SK-N-SH (cell line): ENCODE measurements at regions not wholly inside any gene's neighbourhood (a gene's known extent, or its start where the extent isn't known, plus 50 kb on each side); places are given as distances from the start of the nearest gene placed in this dataset.

Experiments used
- CTCF ChIA-PET: fragments of 300-600, 350-600 bp; formaldehyde crosslinking; extraction: SDS; loops from one replicate; lab custom pipeline; 2021; lab: Yijun Ruan, JAX
- POLR2A ChIA-PET: fragments of 350-600 bp; sonication (Branson Sonifier 250); formaldehyde crosslinking; extraction: SDS; loops from one replicate; lab custom pipeline; 2020; ENCODE audit warnings: antibody characterized with exemption, inconsistent platforms; lab: Yijun Ruan, JAX
- DNase-seq: peaks from one replicate; pipeline ENCODE4 v3.0.0; 2012
- H2AFZ ChIP-seq: fragments of 200-600 bp; sonication (generic); 2 replicates; pipeline ENCODE4 v1.8.1; 2016; ENCODE audit warnings: antibody characterized with exemption, mild to moderate bottlenecking, low read depth
- H3F3A ChIP-seq: fragments of 200-600 bp; sonication (generic); replicated peaks from 2 replicates; pipeline ENCODE3; 2016; ENCODE audit warnings: antibody characterized with exemption, mild to moderate bottlenecking; ENCODE audit not compliant: insufficient read depth
- H3K27ac ChIP-seq, 2 experiments: fragments of 200-500 bp in 1 of 2; fragments of 200-600 bp in 1 of 2; sonication (Bioruptor generic) in 1 of 2; sonication (generic), shearing (Covaris generic) in 1 of 2; 2 replicates each; pipeline versions ENCODE4 v1.5.1 to v1.6.1; 2014 to 2016; ENCODE audit warnings: low read depth in 2 of 2, inconsistent platforms in 1 of 2, low read length in 1 of 2, mild to moderate bottlenecking in 1 of 2, mixed read lengths in 1 of 2
- H3K27me3 ChIP-seq: fragments of 200-600 bp; sonication (generic), shearing (Covaris generic); 2 replicates; pipeline ENCODE4 v1.6.1; 2016; ENCODE audit warnings: mixed run types; ENCODE audit not compliant: insufficient read depth
- H3K36me3 ChIP-seq, 2 experiments: fragments of 200-500 bp in 1 of 2; fragments of 200-600 bp in 1 of 2; sonication (Bioruptor generic) in 1 of 2; sonication (generic) in 1 of 2; replicated peaks in 1 of 2; 2 replicates each; pipeline versions ENCODE3 to v1.5.1; 2014 to 2016; ENCODE audit warnings: low read length in 1 of 2, mild to moderate bottlenecking in 1 of 2; ENCODE audit not compliant: insufficient read depth in 2 of 2, control insufficient read depth in 1 of 2
- H3K4me1 ChIP-seq, 2 experiments: fragments of 200-500 bp in 1 of 2; fragments of 200-600 bp in 1 of 2; sonication (Bioruptor generic) in 1 of 2; sonication (generic), shearing (Covaris generic) in 1 of 2; 2 replicates each; pipeline versions ENCODE4 v1.5.1 to v1.6.1; 2014 to 2016; ENCODE audit warnings: low read depth in 1 of 2, low read length in 1 of 2, mixed run types in 1 of 2; ENCODE audit not compliant: insufficient read depth in 2 of 2, control insufficient read depth in 1 of 2
- H3K4me2 ChIP-seq: fragments of 200-600 bp; sonication (generic), shearing (Covaris generic); 2 replicates; pipeline ENCODE4 v1.6.1; 2017; ENCODE audit warnings: mixed run types
- H3K4me3 ChIP-seq, 2 experiments: fragments of 200-500 bp in 1 of 2; fragments of 200-600 bp in 1 of 2; sonication (Bioruptor generic) in 1 of 2; sonication (generic), shearing (Covaris generic) in 1 of 2; 2 replicates each; pipeline versions ENCODE4 v1.5.1 to v1.8.1; 2014 to 2016; ENCODE audit warnings: low read depth in 2 of 2, inconsistent platforms in 1 of 2, low read length in 1 of 2, mild to moderate bottlenecking in 1 of 2, mixed read lengths in 1 of 2, moderate library complexity in 1 of 2
- H3K79me2 ChIP-seq: fragments of 200-600 bp; sonication (generic); 2 replicates; pipeline ENCODE4 v1.8.1; 2017; ENCODE audit warnings: mild to moderate bottlenecking; ENCODE audit not compliant: insufficient read depth
- H3K9ac ChIP-seq: fragments of 200-600 bp; sonication (generic); 2 replicates; pipeline ENCODE4 v1.6.1; 2017; ENCODE audit warnings: mixed run types
- H3K9me2 ChIP-seq: fragments of 200-600 bp; sonication (generic); 2 replicates; pipeline ENCODE4 v1.6.1; 2017; ENCODE audit warnings: mixed run types
- H3K9me3 ChIP-seq: fragments of 200-600 bp; sonication (generic); 2 replicates; pipeline ENCODE4 v1.6.1; 2017; ENCODE audit warnings: mixed run types, mild to moderate bottlenecking, moderate library complexity
- H4K20me1 ChIP-seq: fragments of 200-600 bp; sonication (generic); 2 replicates; pipeline ENCODE4 v1.6.1; 2017; ENCODE audit warnings: mild to moderate bottlenecking, mixed run types; ENCODE audit not compliant: insufficient read depth
- CHD2 ChIP-seq: fragments of 150-350 bp; IDR thresholded peaks from 2 replicates; pipeline ENCODE4 v1.6.1; 2018; ENCODE audit warnings: low read length; ENCODE audit not compliant: partially characterized antibody
- CTCF ChIP-seq: fragments of 200-600 bp; sonication (generic); IDR thresholded peaks from 2 replicates; pipeline ENCODE4 v1.6.1; 2017; ENCODE audit warnings: antibody characterized with exemption, mild to moderate bottlenecking, moderate library complexity
- ELF1 ChIP-seq: IDR thresholded peaks from 2 replicates; pipeline ENCODE4 v1.4.0; 2012
- EZH2phosphoT487 ChIP-seq: fragments of 200-600 bp; sonication (generic); IDR thresholded peaks from 2 replicates; pipeline ENCODE4 v1.6.1; 2017; ENCODE audit warnings: low read depth, mixed run types, mild to moderate bottlenecking, antibody characterized with exemption, moderate library complexity, borderline replicate concordance
- FOXJ3 ChIP-seq: sonication (generic); formaldehyde crosslinking; IDR thresholded peaks from 2 replicates; pipeline ENCODE4 v1.5.1; 2020; ENCODE audit warnings: mild to moderate bottlenecking, missing genetic modification reagents
- FOXM1 ChIP-seq: IDR thresholded peaks from 2 replicates; pipeline ENCODE4 v1.4.0; 2012; ENCODE audit warnings: low read depth, mild to moderate bottlenecking
- JUND ChIP-seq: IDR thresholded peaks from 2 replicates; pipeline ENCODE4 v1.4.0; 2012
- MEF2A ChIP-seq: IDR thresholded peaks from 2 replicates; pipeline ENCODE4 v1.4.0; 2012; ENCODE audit warnings: low read depth, borderline replicate concordance
- MXI1 ChIP-seq: IDR thresholded peaks from 2 replicates; pipeline ENCODE4 v1.6.1; 2012; ENCODE audit warnings: mild to moderate bottlenecking, low read depth, low read length, improper control_type of control experiment
- NFIC ChIP-seq: IDR thresholded peaks from 2 replicates; pipeline ENCODE4 v1.4.0; 2012; ENCODE audit warnings: borderline replicate concordance
- NRF1 ChIP-seq: IDR thresholded peaks from 2 replicates; pipeline ENCODE4 v1.6.1; 2012; ENCODE audit warnings: low read depth, mild to moderate bottlenecking, low read length
- POLR2AphosphoS5 ChIP-seq: IDR thresholded peaks from 2 replicates; pipeline ENCODE4 v1.6.1; 2012; ENCODE audit warnings: low read depth, low read length
- RAD21 ChIP-seq: IDR thresholded peaks from 2 replicates; pipeline ENCODE4 v1.6.1; 2012; ENCODE audit warnings: mild to moderate bottlenecking, low read length
- RCOR1 ChIP-seq: fragments of 150-350 bp; IDR thresholded peaks from 2 replicates; pipeline ENCODE4 v1.6.1; 2017; ENCODE audit warnings: antibody characterized with exemption, low read length
- RXRA ChIP-seq: IDR thresholded peaks from 2 replicates; pipeline ENCODE4 v1.4.0; 2012; ENCODE audit warnings: low read depth, mild to moderate bottlenecking, borderline replicate concordance
- SIN3A ChIP-seq: IDR thresholded peaks from 2 replicates; pipeline ENCODE4 v1.6.1; 2012; ENCODE audit warnings: low read depth, mild to moderate bottlenecking, low read length, moderate library complexity, borderline replicate concordance
- SMC3 ChIP-seq: IDR thresholded peaks from 2 replicates; pipeline ENCODE4 v1.6.1; 2012; ENCODE audit warnings: low read depth, low read length, improper control_type of control experiment
- TAF1 ChIP-seq: IDR thresholded peaks from 2 replicates; pipeline ENCODE4 v1.6.1; 2012; ENCODE audit warnings: low read depth, mild to moderate bottlenecking, low read length, moderate library complexity, borderline replicate concordance
- TCF12 ChIP-seq: IDR thresholded peaks from 2 replicates; pipeline ENCODE4 v1.4.0; 2012
- TEAD4 ChIP-seq: IDR thresholded peaks from 2 replicates; pipeline ENCODE4 v1.4.0; 2012; ENCODE audit warnings: mild to moderate bottlenecking, borderline replicate concordance; ENCODE audit not compliant: insufficient read depth
- YY1 ChIP-seq: IDR thresholded peaks from 2 replicates; pipeline ENCODE4 v1.4.0; 2012; ENCODE audit warnings: low read depth, mild to moderate bottlenecking
- WGBS: methylation state at CpG from one replicate; pipeline ENCODE4 v1.1.6; 2017; ENCODE audit warnings: low lambda C conversion rate; 5-methylcytosine and 5-hydroxymethylcytosine counted together
- TF ChIP-seq, protein P1 (sequence below): IDR thresholded peaks from 2 replicates; pipeline ENCODE4; 2012
- TF ChIP-seq, protein P2 (sequence below): IDR thresholded peaks from 2 replicates; pipeline ENCODE4 v1.6.1; 2012; ENCODE audit warnings: mild to moderate bottlenecking, low read depth, low read length, moderate library complexity
- TF ChIP-seq, protein P3 (sequence below): fragments of 150-350 bp; IDR thresholded peaks from 2 replicates; pipeline ENCODE4 v1.6.1; 2017; ENCODE audit warnings: antibody characterized with exemption, low read length, low read depth, borderline replicate concordance

DNA sequence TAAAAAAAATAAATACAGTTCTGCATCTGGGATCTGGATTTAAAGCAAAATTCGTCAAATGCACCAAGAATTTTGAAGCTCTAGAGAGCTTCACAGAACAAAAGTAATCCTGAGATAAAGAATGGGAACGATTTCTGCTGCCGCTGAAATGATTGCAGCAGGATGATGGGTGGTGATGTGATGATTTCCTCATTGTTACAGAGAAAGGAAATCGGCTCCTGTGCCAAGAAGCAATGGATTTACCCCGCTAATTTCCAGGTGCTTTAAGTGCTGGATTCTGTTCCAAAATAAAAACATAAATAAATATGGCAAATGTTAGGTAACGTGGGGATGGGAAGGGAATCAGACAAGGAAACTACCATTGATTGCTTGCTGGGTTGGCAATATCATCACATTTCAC is 1067.9 kb upstream of the MAP3K7 start:
- TF ChIP-seq CTCF (no peak), MXI1 (no peak), TEAD4 (no peak), TCF12 (no peak), SIN3A (no peak), RCOR1 (no peak), YY1 (no peak), TAF1 (no peak), JUND (no peak), CHD2 (no peak), NFIC (no peak), RXRA (no peak)
- TF ChIP-seq, protein P1, sequence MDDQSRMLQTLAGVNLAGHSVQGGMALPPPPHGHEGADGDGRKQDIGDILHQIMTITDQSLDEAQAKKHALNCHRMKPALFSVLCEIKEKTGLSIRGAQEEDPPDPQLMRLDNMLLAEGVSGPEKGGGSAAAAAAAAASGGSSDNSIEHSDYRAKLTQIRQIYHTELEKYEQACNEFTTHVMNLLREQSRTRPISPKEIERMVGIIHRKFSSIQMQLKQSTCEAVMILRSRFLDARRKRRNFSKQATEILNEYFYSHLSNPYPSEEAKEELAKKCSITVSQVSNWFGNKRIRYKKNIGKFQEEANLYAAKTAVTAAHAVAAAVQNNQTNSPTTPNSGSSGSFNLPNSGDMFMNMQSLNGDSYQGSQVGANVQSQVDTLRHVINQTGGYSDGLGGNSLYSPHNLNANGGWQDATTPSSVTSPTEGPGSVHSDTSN = no peak
- Histone ChIP-seq H3K27ac (no peak overlapping the region), H3K79me2 (no peaks in the 10 kb centered on the region), H3K4me3 (no peak overlapping the region), H3K9me2 (no peaks in the 10 kb centered on the region), H2AFZ (no peak overlapping the region), H3K36me3 (no peaks in the 10 kb centered on the region), H3F3A (no peaks in the 10 kb centered on the region), H3K4me2 (no peak overlapping the region), H3K4me1 (no peaks in the 10 kb centered on the region), H3K27me3 (no peaks in the 10 kb centered on the region), H3K9me3 (no peaks in the 10 kb centered on the region), H4K20me1 (no peaks in the 10 kb centered on the region), H3K9ac (no peak overlapping the region)
- POLR2A ChIA-PET = no interaction called here
- DNase-seq = no peak
- 7% methylated on average over 6 of the region's 6 CpGs for WGBS
- CTCF ChIA-PET = no interaction called here

- WGBS = 6% methylated on average over 3 of the region's 3 CpGs
- no peaks in the 10 kb centered on the region for H3F3A ChIP-seq
- no peak for DNase-seq
- no peaks in the 10 kb centered on the region for H3K36me3 ChIP-seq
- no peak overlapping the region for H3K27ac ChIP-seq
- CTCF ChIA-PET = no interaction called here
- H3K9me2 ChIP-seq = no peaks in the 10 kb centered on the region
- H3K4me2 ChIP-seq = no peak overlapping the region
- H3K9me3 ChIP-seq = no peaks in the 10 kb centered on the region
- no peaks in the 10 kb centered on the region for H3K79me2 ChIP-seq
- H3K4me3 ChIP-seq = no peak overlapping the region
- H3K4me1 ChIP-seq = no peaks in the 10 kb centered on the region
- POLR2A ChIA-PET = no interaction called here
- H3K27me3 ChIP-seq = no peaks in the 10 kb centered on the region
- H3K9ac ChIP-seq = no peak overlapping the region
- H4K20me1 ChIP-seq = no peaks in the 10 kb centered on the region
- no peak overlapping the region for H2AFZ ChIP-seq
- TF ChIP-seq MEF2A (no peak), TAF1 (no peak), SMC3 (no peak), FOXM1 (no peak), EZH2phosphoT487 (no peak), RCOR1 (no peak), ELF1 (no peak), RAD21 (no peak), POLR2AphosphoS5 (no peak), JUND (no peak), SIN3A (no peak), NRF1 (no peak), FOXJ3 (CRISPR knock-in tag) (no peak)
- TF ChIP-seq, protein P2, sequence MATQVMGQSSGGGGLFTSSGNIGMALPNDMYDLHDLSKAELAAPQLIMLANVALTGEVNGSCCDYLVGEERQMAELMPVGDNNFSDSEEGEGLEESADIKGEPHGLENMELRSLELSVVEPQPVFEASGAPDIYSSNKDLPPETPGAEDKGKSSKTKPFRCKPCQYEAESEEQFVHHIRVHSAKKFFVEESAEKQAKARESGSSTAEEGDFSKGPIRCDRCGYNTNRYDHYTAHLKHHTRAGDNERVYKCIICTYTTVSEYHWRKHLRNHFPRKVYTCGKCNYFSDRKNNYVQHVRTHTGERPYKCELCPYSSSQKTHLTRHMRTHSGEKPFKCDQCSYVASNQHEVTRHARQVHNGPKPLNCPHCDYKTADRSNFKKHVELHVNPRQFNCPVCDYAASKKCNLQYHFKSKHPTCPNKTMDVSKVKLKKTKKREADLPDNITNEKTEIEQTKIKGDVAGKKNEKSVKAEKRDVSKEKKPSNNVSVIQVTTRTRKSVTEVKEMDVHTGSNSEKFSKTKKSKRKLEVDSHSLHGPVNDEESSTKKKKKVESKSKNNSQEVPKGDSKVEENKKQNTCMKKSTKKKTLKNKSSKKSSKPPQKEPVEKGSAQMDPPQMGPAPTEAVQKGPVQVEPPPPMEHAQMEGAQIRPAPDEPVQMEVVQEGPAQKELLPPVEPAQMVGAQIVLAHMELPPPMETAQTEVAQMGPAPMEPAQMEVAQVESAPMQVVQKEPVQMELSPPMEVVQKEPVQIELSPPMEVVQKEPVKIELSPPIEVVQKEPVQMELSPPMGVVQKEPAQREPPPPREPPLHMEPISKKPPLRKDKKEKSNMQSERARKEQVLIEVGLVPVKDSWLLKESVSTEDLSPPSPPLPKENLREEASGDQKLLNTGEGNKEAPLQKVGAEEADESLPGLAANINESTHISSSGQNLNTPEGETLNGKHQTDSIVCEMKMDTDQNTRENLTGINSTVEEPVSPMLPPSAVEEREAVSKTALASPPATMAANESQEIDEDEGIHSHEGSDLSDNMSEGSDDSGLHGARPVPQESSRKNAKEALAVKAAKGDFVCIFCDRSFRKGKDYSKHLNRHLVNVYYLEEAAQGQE = no peak
- TF ChIP-seq, protein P3, sequence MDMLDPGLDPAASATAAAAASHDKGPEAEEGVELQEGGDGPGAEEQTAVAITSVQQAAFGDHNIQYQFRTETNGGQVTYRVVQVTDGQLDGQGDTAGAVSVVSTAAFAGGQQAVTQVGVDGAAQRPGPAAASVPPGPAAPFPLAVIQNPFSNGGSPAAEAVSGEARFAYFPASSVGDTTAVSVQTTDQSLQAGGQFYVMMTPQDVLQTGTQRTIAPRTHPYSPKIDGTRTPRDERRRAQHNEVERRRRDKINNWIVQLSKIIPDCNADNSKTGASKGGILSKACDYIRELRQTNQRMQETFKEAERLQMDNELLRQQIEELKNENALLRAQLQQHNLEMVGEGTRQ = no peak
Observed at GRCh38 chr6:91654357-91654756, 1067.5 kb upstream of the MAP3K7 start.
